CD4-positive, alpha-beta memory T cell (primary cell): ENCODE measurements at regions not wholly inside any gene's neighbourhood (a gene's known extent, or its start where the extent isn't known, plus 50 kb on each side); places are given as distances from the start of the nearest gene placed in this dataset.
"Not testable (repeated sequence)": the region's sequence is repeated elsewhere in the genome, so short reads cannot be mapped to it uniquely, and the experiment has no call there.

Experiments
- CTCF ChIA-PET: fragments of 350-600 bp; sonication (Branson Sonifier 250); formaldehyde crosslinking; loops from one replicate; lab custom pipeline; 2021; ENCODE audit warnings: inconsistent platforms; ENCODE audit not compliant: partially characterized antibody; lab: Charles Lee
- POLR2A ChIA-PET: fragments of 350-600 bp; sonication (Branson Sonifier 250); formaldehyde crosslinking; loops from one replicate; lab custom pipeline; 2021; ENCODE audit not compliant: partially characterized antibody; lab: Charles Lee
- DNase-seq, 5 donors: peaks; one replicate each; pipeline versions ENCODE4 v3.0.0 to v3.0.0-alpha.2; 2020 to 2022; ENCODE audit warnings: mixed read lengths in 1 of 5
- H3K27ac ChIP-seq: one replicate; pipeline ENCODE4 v1.7.0; 2013; ENCODE audit warnings: low read depth, low read length
- H3K27me3 ChIP-seq: 2 replicates; pipeline ENCODE4 v1.7.0; 2013; ENCODE audit warnings: mild to moderate bottlenecking, low read length, moderate library complexity; ENCODE audit not compliant: insufficient read depth
- H3K36me3 ChIP-seq: 2 replicates; pipeline ENCODE4 v1.7.0; 2013; ENCODE audit warnings: mild to moderate bottlenecking, low read length, moderate library complexity; ENCODE audit not compliant: insufficient read depth
- H3K4me1 ChIP-seq: 2 replicates; pipeline ENCODE4 v1.7.0; 2013; ENCODE audit warnings: mild to moderate bottlenecking, low read length, moderate library complexity; ENCODE audit not compliant: insufficient read depth
- H3K4me3 ChIP-seq, 2 donors: one replicate each; pipeline ENCODE4 v1.7.0; 2013; ENCODE audit warnings: low read length in 2 of 2, mild to moderate bottlenecking in 1 of 2
- H3K9me3 ChIP-seq, 2 donors: one replicate each; pipeline ENCODE4 v1.7.0; 2013; ENCODE audit warnings: low read length in 2 of 2, control low read depth in 1 of 2; ENCODE audit not compliant: control insufficient read depth in 1 of 2
- H3K27ac Mint-ChIP-seq, 7 donors: one replicate each; pipeline ENCODE4 v1.8.0; 2020 to 2021; ENCODE audit warnings: mixed read lengths in 7 of 7, mild to moderate bottlenecking in 6 of 7, inconsistent platforms in 3 of 7, moderate library complexity in 3 of 7
- H3K27me3 Mint-ChIP-seq, 2 donors: one replicate each; pipeline ENCODE4 v1.8.0; 2020 to 2021; ENCODE audit warnings: mixed read lengths in 2 of 2
- H3K36me3 Mint-ChIP-seq, 2 donors: one replicate each; pipeline ENCODE4 v1.8.0; 2020 to 2021; ENCODE audit warnings: mixed read lengths in 2 of 2, inconsistent platforms in 1 of 2, mild to moderate bottlenecking in 1 of 2
- H3K4me1 Mint-ChIP-seq, 4 donors: one replicate each; pipeline ENCODE4 v1.8.0; 2020 to 2021; ENCODE audit warnings: mixed read lengths in 4 of 4, mild to moderate bottlenecking in 1 of 4
- H3K4me3 Mint-ChIP-seq, 8 donors: one replicate each; pipeline ENCODE4 v1.8.0; 2020 to 2021; ENCODE audit warnings: mixed read lengths in 8 of 8, mild to moderate bottlenecking in 7 of 8, moderate library complexity in 6 of 8, inconsistent platforms in 3 of 8
- H3K9me3 Mint-ChIP-seq, 8 donors: one replicate each; pipeline ENCODE4 v1.8.0; 2020 to 2021; ENCODE audit warnings: mixed read lengths in 8 of 8, mild to moderate bottlenecking in 5 of 8, inconsistent platforms in 3 of 8, moderate library complexity in 1 of 8
- intact Hi-C: fragments of 100-400 bp; cut with micrococcal nuclease; formaldehyde crosslinking; loops from one replicate; pipeline ENCODE4 v1.15.1; 2023

DNA sequence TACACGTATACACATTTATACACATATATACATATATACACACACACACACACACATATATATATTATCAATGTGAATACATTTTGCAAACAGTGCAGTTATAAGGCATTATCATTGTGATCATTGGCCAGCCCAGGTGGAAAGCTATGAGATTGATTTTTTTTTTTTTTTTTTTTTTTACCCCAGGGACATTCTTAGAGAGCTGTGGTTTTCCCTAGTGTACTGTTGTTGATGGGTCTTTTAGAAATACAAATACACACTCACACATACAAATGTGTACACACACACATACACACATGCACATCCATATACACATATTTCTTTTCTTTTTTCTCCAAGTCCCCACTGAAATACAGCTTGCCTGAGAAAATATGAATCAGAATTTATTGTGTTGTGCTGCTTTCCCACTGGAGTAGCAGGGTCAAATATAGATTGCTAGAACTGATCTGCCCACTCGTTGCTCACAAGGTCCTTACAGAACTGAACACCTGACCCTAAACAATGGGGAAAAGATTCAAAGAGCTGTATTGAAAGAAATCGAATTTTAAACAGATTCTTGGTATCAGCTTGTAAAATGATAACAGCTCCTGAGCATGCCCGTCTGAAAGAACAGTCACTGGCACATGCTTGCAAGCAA lies 325.6 kb downstream of the OMA1 start:
- H3K4me1 ChIP-seq, result no peaks in the 10 kb centered on the region
- no peaks in the 10 kb centered on the region for H3K36me3 ChIP-seq
- H3K9me3 ChIP-seq, result no peaks in the 10 kb centered on the region
- DNase-seq, result no peak
- H3K4me3 ChIP-seq, result no peak overlapping the region
- Mint-ChIP-seq H3K4me1 (no peaks in the 10 kb centered on the region), H3K36me3 (no peaks in the 10 kb centered on the region), H3K9me3 (peaks cover 0 to 3% (median 0%) of the 10 kb centered on the region in 8 donors), H3K4me3 (no peak overlapping the region), H3K27me3 (peaks cover 0 to 6% of the 10 kb centered on the region in 2 donors), H3K27ac (no peak overlapping the region)
- H3K27ac ChIP-seq, result no peak overlapping the region
- intact Hi-C loops, result no loop called here
- no peaks in the 10 kb centered on the region for H3K27me3 ChIP-seq
- CTCF ChIA-PET, result interaction anchor here (1.1 kb wide), 1 partner anchor 11 kb away, joined by 3 read pairs; no protein-coding TSS in a partner anchor
- POLR2A ChIA-PET, result no interaction called here

DNA sequence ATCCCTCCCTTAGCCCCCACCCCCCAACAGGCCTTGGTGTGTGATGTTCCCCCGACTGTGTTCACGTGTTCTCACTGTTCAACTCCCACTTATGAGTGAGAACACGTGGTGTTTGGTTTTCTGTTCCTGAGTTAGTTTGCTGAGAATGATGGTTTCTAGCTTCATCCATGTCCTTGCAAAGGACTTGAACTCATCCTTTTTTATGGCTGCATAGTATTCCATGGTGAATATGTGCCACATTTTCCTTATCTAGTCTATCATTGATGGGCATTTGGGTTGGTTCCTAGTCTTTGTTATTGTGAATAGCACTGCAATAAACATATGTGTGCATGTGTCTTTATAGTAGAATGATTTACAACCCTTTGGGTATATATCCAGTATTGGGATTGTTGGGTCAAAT lies 330.4 kb downstream of the OMA1 start:
- H3K4me1 ChIP-seq, intact Hi-C loops, H3K36me3 Mint-ChIP-seq, H3K27me3 Mint-ChIP-seq, H3K27me3 ChIP-seq, H3K36me3 ChIP-seq, H3K27ac Mint-ChIP-seq, H3K4me3 ChIP-seq, H3K9me3 Mint-ChIP-seq, H3K27ac ChIP-seq, DNase-seq, POLR2A ChIA-PET, CTCF ChIA-PET, H3K4me1 Mint-ChIP-seq, H3K4me3 Mint-ChIP-seq, H3K9me3 ChIP-seq: not testable (repeated sequence)

DNA sequence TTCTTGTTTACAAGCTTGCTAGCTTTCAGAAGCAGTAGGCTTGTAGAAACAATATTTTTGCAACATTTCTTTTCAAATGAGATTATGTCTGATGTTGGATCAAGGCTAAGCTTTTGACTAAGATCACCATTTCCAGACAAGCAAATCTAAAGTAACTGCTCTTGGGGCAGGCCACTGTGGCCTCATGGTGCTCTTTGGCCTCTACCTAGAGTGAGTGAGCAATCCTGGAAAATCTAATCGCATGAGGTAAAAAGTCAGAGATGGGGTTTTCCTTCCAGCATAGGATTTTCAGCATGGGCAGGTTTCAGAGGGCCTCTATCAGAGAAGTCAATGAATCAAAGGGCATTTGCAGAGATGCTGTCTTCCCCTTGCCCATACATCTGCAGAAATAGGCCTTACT lies 331.9 kb downstream of the OMA1 start:
- no peaks in the 10 kb centered on the region for H3K27me3 ChIP-seq
- no peaks in the 10 kb centered on the region for H3K9me3 ChIP-seq
- Mint-ChIP-seq H3K4me1 (no peaks in the 10 kb centered on the region), H3K36me3 (no peaks in the 10 kb centered on the region), H3K9me3 (peaks cover 0 to 3% (median 0%) of the 10 kb centered on the region in 8 donors), H3K27ac (no peak overlapping the region), H3K4me3 (no peak overlapping the region), H3K27me3 (peaks cover 0 to 6% of the 10 kb centered on the region in 2 donors)
- H3K36me3 ChIP-seq, result no peaks in the 10 kb centered on the region
- POLR2A ChIA-PET, result interaction anchor here (0.6 kb wide), 1 partner anchor 212 kb away, joined by 3 read pairs; no protein-coding TSS in a partner anchor
- H3K4me3 ChIP-seq, result no peak overlapping the region
- CTCF ChIA-PET, result no interaction called here
- no peaks in the 10 kb centered on the region for H3K4me1 ChIP-seq
- intact Hi-C loops, result no loop called here
- no peak overlapping the region for H3K27ac ChIP-seq
- no peak for DNase-seq

DNA sequence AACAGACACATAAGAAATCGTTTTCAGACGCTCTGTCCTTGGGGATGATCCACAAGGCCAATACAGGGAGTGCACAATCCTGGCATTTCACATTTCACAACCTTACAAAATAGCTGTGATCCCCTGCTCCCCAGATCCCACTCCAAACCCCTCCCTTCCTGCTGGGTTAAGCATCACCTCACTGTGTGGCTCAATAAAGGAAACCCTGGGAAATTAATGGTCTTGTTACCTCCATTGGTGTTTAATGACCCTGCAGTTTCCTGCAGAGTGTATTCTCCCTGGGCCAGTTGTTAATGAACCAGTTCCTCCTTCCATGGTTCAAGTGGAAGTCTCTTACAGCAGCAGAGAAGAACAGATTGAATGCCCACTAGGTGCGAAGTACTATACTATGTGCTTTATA lies 334.7 kb downstream of the OMA1 start:
- ChIA-PET CTCF (no interaction called here), POLR2A (no interaction called here)
- peaks cover 0 to 3% of the 10 kb centered on the region in 2 donors for H3K27me3 Mint-ChIP-seq
- Histone ChIP-seq H3K36me3 (no peaks in the 10 kb centered on the region), H3K4me3 (no peak overlapping the region), H3K27ac (no peak overlapping the region), H3K9me3 (no peaks in the 10 kb centered on the region), H3K27me3 (no peaks in the 10 kb centered on the region), H3K4me1 (no peaks in the 10 kb centered on the region)
- H3K4me3 Mint-ChIP-seq, result no peak overlapping the region
- H3K36me3 Mint-ChIP-seq, result no peaks in the 10 kb centered on the region
- no peak overlapping the region for H3K27ac Mint-ChIP-seq
- intact Hi-C loops, result no loop called here
- peaks cover 0 to 3% (median 0%) of the 10 kb centered on the region in 8 donors for H3K9me3 Mint-ChIP-seq
- DNase-seq, result no peak
- no peaks in the 10 kb centered on the region for H3K4me1 Mint-ChIP-seq

DNA sequence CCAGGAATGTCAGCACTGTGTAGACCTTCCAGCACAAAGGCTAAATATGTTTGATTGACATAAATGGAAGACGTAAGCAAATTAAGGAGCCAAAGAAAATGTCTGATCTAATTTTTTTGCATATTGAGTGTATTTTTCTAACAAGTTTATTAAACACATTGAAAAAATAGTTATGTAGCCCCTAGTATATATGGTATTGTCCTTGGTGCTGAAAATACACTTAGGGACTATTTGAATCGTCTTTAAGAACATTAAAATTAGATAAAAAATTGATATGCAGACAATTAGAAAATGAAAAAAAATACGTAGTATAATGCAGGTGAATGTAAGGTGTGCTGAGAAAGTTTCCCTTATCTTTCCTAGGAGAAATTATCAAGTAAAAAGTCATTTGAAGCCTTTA lies 337.0 kb downstream of the OMA1 start:
- Histone ChIP-seq H3K4me3 (no peak overlapping the region), H3K27ac (no peak overlapping the region), H3K4me1 (no peaks in the 10 kb centered on the region), H3K9me3 (no peaks in the 10 kb centered on the region), H3K27me3 (no peaks in the 10 kb centered on the region), H3K36me3 (no peaks in the 10 kb centered on the region)
- POLR2A ChIA-PET, result no interaction called here
- CTCF ChIA-PET, result interaction anchor here (1.0 kb wide), 1 partner anchor 12 kb away, joined by 3 read pairs; no protein-coding TSS in a partner anchor
- Mint-ChIP-seq H3K9me3 (no peaks in the 10 kb centered on the region), H3K4me3 (no peak overlapping the region), H3K36me3 (no peaks in the 10 kb centered on the region), H3K27me3 (peaks cover 0 to 2% of the 10 kb centered on the region in 2 donors), H3K27ac (no peak overlapping the region), H3K4me1 (no peaks in the 10 kb centered on the region)
- intact Hi-C loops, result no loop called here
- DNase-seq, result no peak

DNA sequence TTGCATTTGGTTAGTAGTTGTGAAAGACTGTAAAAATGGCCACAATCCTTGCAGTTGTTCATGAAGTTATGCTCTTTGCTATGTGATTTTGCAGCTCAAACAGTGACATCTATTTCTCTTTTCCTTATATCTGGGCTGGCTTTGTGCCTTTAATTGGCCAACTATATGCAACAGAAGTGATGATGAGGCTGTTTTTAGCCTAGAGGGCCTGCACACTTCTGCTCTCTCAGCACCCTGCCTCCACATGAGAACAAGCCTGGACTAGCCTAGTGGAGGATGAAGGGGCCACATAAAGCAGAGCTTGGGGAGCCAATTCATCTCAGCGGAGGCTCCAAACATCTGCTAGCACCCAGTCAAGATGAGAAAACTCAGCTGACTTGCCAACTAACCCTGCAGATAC lies 339.8 kb downstream of the OMA1 start:
- Histone ChIP-seq H3K4me1 (no peaks in the 10 kb centered on the region), H3K36me3 (no peaks in the 10 kb centered on the region), H3K27ac (no peak overlapping the region), H3K9me3 (no peaks in the 10 kb centered on the region), H3K4me3 (no peak overlapping the region), H3K27me3 (no peaks in the 10 kb centered on the region)
- Mint-ChIP-seq H3K4me1 (no peaks in the 10 kb centered on the region), H3K4me3 (no peak overlapping the region), H3K27me3 (peaks cover 0 to 2% of the 10 kb centered on the region in 2 donors), H3K27ac (no peak overlapping the region), H3K36me3 (no peaks in the 10 kb centered on the region), H3K9me3 (no peaks in the 10 kb centered on the region)
- intact Hi-C loops, result no loop called here
- no peak for DNase-seq
- ChIA-PET CTCF (no interaction called here), POLR2A (no interaction called here)

DNA sequence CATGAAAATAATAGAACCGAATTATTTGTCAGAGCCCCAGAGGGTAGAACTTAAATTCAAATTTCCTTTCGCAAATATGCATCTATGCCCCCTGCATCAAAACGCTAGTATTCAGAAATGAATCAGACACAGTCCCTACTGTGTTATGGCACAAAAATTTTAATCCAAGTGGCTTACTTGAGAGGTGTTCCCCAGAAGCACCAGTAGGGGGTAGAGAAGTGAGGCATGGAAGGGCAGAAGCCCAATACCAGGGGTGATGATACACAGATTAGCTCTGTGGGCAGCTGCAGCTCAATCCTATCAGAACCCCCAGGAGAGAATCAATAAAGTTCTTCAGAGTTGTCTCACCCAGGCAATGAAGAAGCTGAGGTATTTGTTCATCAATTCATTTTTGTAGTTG lies 342.2 kb downstream of the OMA1 start:
- intact Hi-C loops, result no loop called here
- CTCF ChIA-PET, result no interaction called here
- H3K4me1 Mint-ChIP-seq, result no peaks in the 10 kb centered on the region
- H3K9me3 ChIP-seq, result no peaks in the 10 kb centered on the region
- H3K4me3 ChIP-seq, result no peak overlapping the region
- POLR2A ChIA-PET, result no interaction called here
- H3K4me1 ChIP-seq, result no peaks in the 10 kb centered on the region
- no peaks in the 10 kb centered on the region for H3K36me3 Mint-ChIP-seq
- no peak overlapping the region for H3K27ac ChIP-seq
- H3K27ac Mint-ChIP-seq, result no peak overlapping the region
- H3K36me3 ChIP-seq, result no peaks in the 10 kb centered on the region
- H3K4me3 Mint-ChIP-seq, result no peak overlapping the region
- H3K27me3 Mint-ChIP-seq, result peaks cover 0 to 2% of the 10 kb centered on the region in 2 donors
- H3K9me3 Mint-ChIP-seq, result peaks cover 0 to 1% (median 0%) of the 10 kb centered on the region in 8 donors
- H3K27me3 ChIP-seq, result no peaks in the 10 kb centered on the region
- DNase-seq, result no peak
